ENCODE measurements at regions not wholly inside any gene's neighbourhood (a gene's known extent, or its start where the extent isn't known, plus 50 kb on each side); places are given as distances from the start of the nearest gene placed in this dataset.

- H2AFZ ChIP-seq (ENCODE audit: low read depth, low read length, poor library complexity, severe bottlenecking): no peak overlapping the region
- no peak for DNase-seq (ENCODE audit: low read depth, low spot score)
- no peaks in the 10 kb centered on the region for H3K9me2 ChIP-seq (ENCODE audit: insufficient read depth)
- TF ChIP-seq EZH2phosphoT487 (IDR thresholded peaks at IDR 0.05; ENCODE audit: borderline replicate concordance) (no peak), SP1 (IDR thresholded peaks at IDR 0.05; ENCODE audit: low read depth) (no peak), YY1 (IDR thresholded peaks at IDR 0.05; ENCODE audit: extremely low read depth, insufficient replicate concordance, low read depth, low read length) (no peak), MAX (IDR thresholded peaks at IDR 0.05) (no peak), CEBPB (IDR thresholded peaks at IDR 0.05; ENCODE audit: low read depth) (no peak)
- H3K27me3 ChIP-seq (ENCODE audit: insufficient read depth, low read length): no peaks in the 10 kb centered on the region
- H3K27ac ChIP-seq (ENCODE audit: low read depth, low read length): no peak overlapping the region
- no peaks in the 10 kb centered on the region for H3K36me3 ChIP-seq (ENCODE audit: control insufficient read depth in 1 of 2, insufficient read depth in 2 of 2, low read length in 2 of 2)
- ChIA-PET POLR2A (no interaction called here), CTCF (no interaction called here), RAD21 (ENCODE audit: low non-redundant PET in 1 of 2, low total read pairs in 2 of 2, uncharacterized antibody in 2 of 2, unreplicated experiment in 2 of 2) (no interaction called here)
- ATAC-seq: no peak
- H3K9ac ChIP-seq (ENCODE audit: low read length): no peak overlapping the region
- H4K20me1 ChIP-seq (ENCODE audit: insufficient read depth): no peaks in the 10 kb centered on the region
- H3K9me3 ChIP-seq (ENCODE audit: control insufficient read depth in 1 of 2, insufficient read depth in 1 of 2, low read depth in 1 of 2, low read length in 2 of 2): no peaks in the 10 kb centered on the region
- BruUV-seq (replicated peaks): no TSS peak
- H3K4me1 ChIP-seq (ENCODE audit: control insufficient read depth in 1 of 2, insufficient read depth in 2 of 2, low read length in 2 of 2): no peaks in the 10 kb centered on the region
- intact Hi-C loops (cut with micrococcal nuclease): no loop called here
- no peaks in the 10 kb centered on the region for H3K79me2 ChIP-seq (ENCODE audit: insufficient read depth, low read length)
- H3K4me2 ChIP-seq (ENCODE audit: low read length): no peak overlapping the region
- no peak overlapping the region for H3K4me3 ChIP-seq (replicated peaks in 1 of 2; ENCODE audit: low read depth in 1 of 2, low read length in 2 of 2)
Measured at GRCh38 chr6:132142308-132142707, 191.1 kb upstream of the CCN2 start.

GRCh38 chr6:132140189-132140588, 189.0 kb upstream of the CCN2 start:
- H3K9me3 ChIP-seq (ENCODE audit: control insufficient read depth in 1 of 2, insufficient read depth in 1 of 2, low read depth in 1 of 2, low read length in 2 of 2): no peaks in the 10 kb centered on the region
- no TSS peak for BruUV-seq (replicated peaks)
- no peak overlapping the region for H3K4me2 ChIP-seq (ENCODE audit: low read length)
- CTCF ChIA-PET: no interaction called here
- POLR2A ChIA-PET: no interaction called here
- no peaks in the 10 kb centered on the region for H3K4me1 ChIP-seq (ENCODE audit: control insufficient read depth in 1 of 2, insufficient read depth in 2 of 2, low read length in 2 of 2)
- no peak overlapping the region for H2AFZ ChIP-seq (ENCODE audit: low read depth, low read length, poor library complexity, severe bottlenecking)
- no peaks in the 10 kb centered on the region for H4K20me1 ChIP-seq (ENCODE audit: insufficient read depth)
- no peaks in the 10 kb centered on the region for H3K9me2 ChIP-seq (ENCODE audit: insufficient read depth)
- no peak overlapping the region for H3K27ac ChIP-seq (ENCODE audit: low read depth, low read length)
- no peak overlapping the region for H3K9ac ChIP-seq (ENCODE audit: low read length)
- no peaks in the 10 kb centered on the region for H3K27me3 ChIP-seq (ENCODE audit: insufficient read depth, low read length)
- no peaks in the 10 kb centered on the region for H3K36me3 ChIP-seq (ENCODE audit: control insufficient read depth in 1 of 2, insufficient read depth in 2 of 2, low read length in 2 of 2)
- RAD21 ChIA-PET (ENCODE audit: low non-redundant PET in 1 of 2, low total read pairs in 2 of 2, uncharacterized antibody in 2 of 2, unreplicated experiment in 2 of 2): no interaction called here
- ATAC-seq: no peak
- DNase-seq (ENCODE audit: low read depth, low spot score): no peak
- no peaks in the 10 kb centered on the region for H3K79me2 ChIP-seq (ENCODE audit: insufficient read depth, low read length)
- no peak for TF ChIP-seq ZNF274 (IDR thresholded peaks at IDR 0.05; ENCODE audit: low read depth, low read length)
- TF ChIP-seq ELF1 (IDR thresholded peaks at IDR 0.05; ENCODE audit: borderline replicate concordance, low read depth): no peak
- TF ChIP-seq POLR2AphosphoS5 (IDR thresholded peaks at IDR 0.05; ENCODE audit: low read depth, low read length): no peak
- TF ChIP-seq MAX (IDR thresholded peaks at IDR 0.05): no peak
- TF ChIP-seq EGR1 (IDR thresholded peaks at IDR 0.05; ENCODE audit: low read depth): no peak
- TF ChIP-seq SIN3A (IDR thresholded peaks at IDR 0.05; ENCODE audit: low read depth): no peak
- TF ChIP-seq SP1 (IDR thresholded peaks at IDR 0.05; ENCODE audit: low read depth): no peak
- TF ChIP-seq YY1 (IDR thresholded peaks at IDR 0.05; ENCODE audit: extremely low read depth, insufficient replicate concordance, low read depth, low read length): no peak
- no peak for TF ChIP-seq RAD21 (IDR thresholded peaks at IDR 0.05; ENCODE audit: low read depth)
- TF ChIP-seq CTCF (IDR thresholded peaks at IDR 0.05 in 2 of 3, conservative IDR thresholded peaks at IDR 0.05 in 1 of 3; ENCODE audit: borderline replicate concordance in 1 of 3, insufficient read depth in 1 of 3, low read depth in 2 of 3, low read length in 2 of 3): no peak
- TF ChIP-seq JUND (IDR thresholded peaks at IDR 0.05): no peak
- no peak for TF ChIP-seq POLR2A (IDR thresholded peaks at IDR 0.05; ENCODE audit: borderline replicate concordance, extremely low read depth, insufficient read depth, insufficient read length)
- H3K4me3 ChIP-seq (replicated peaks in 1 of 2; ENCODE audit: low read depth in 1 of 2, low read length in 2 of 2): no peak overlapping the region
- intact Hi-C loops (cut with micrococcal nuclease): no loop called here

Data from HCT116 (cell line).